NT2/D1 (cell line): ENCODE measurements at regions not wholly inside any gene's neighbourhood (a gene's known extent, or its start where the extent isn't known, plus 50 kb on each side); places are given as distances from the start of the nearest gene placed in this dataset.

Experiments
- SUZ12 ChIP-seq: IDR thresholded peaks from 2 replicates; pipeline ENCODE4 v1.6.1; 2011; ENCODE audit not compliant: insufficient read length, insufficient read depth; ENCODE audit errors: extremely low read depth
- ZNF274 ChIP-seq: IDR thresholded peaks from 2 replicates; pipeline ENCODE4 v1.6.1; 2011; ENCODE audit warnings: mild to moderate bottlenecking, low read depth, low read length

DNA sequence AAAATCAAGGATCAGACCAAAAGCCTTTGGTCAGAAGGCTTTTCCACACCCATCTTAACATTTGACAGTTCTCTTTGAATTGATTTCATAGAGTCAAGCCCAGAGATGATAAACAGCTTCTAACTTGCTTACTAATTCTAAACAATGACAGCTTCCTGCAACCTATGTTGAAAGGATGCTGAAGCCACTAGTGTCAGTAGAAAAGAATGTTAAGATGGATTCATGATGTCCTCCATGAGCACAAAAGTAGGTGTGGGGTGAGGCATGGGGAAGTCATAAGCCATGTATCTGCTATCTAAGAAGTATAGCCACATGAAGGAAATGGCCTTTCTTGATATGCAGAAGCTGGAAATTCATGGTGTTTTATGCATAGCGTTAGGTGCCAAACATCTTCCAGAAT, 269.3 kb downstream of the DHX15 start:
- TF ChIP-seq ZNF274 (no peak), SUZ12 (no peak)
